ENCODE measurements at regions not wholly inside any gene's neighbourhood (a gene's known extent, or its start where the extent isn't known, plus 50 kb on each side); places are given as distances from the start of the nearest gene placed in this dataset.

GRCh38 chr18:78396077-78396476 lies 583.5 kb upstream of the SALL3 start:
- DNase-seq = no peak

DNA sequence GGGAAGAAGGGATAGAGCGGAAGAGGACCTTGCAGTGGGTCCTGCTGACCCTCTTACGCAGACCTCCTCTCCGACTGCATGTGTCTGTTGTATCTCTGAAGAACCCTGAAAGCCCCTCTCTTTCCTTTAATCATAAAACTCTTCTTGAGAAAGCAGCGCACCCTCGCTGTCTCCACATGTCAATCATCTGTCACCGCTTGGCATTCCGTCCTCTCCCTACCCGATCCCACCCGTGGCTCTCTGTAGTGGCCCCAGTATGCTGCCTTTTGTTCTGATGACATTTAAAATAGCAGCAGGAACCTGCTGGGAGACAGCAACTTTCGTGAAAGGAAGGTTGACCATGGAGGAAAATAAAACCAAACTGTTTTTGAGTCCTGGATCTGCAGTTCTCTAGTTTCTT lies 582.9 kb upstream of the SALL3 start:
- DNase-seq = no peak

GRCh38 chr18:78399992-78400503 lies 579.6 kb upstream of the SALL3 start:
- no peak for DNase-seq

DNA sequence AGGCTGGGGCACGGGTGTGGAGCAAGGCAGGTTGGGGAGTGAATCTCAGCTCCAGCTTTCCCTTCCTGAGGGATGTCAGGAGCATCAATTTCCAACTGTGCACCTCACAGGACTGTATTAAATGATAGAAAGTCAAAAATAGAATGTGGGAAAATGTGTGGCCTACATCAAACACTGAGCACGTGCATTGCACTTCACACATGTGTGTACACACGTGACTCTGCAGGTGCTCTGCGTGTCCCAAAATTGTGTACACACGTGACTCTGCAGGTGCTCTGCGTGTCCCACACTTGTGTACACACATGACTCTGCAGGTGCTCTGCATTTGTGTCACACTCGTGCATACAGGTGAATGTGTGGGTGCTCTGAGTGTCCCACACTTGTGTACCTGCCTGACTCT lies 577.2 kb upstream of the SALL3 start:
- DNase-seq = no peak

- DNase-seq = no peak
These were observed 576.7 kb upstream of the SALL3 start for GRCh38 chr18:78402966-78403365.

- no peak for DNase-seq
These were observed 576.2 kb upstream of the SALL3 start for GRCh38 chr18:78403371-78403770.

GRCh38 chr18:78405763-78406162 lies 573.9 kb upstream of the SALL3 start:
- no peak for DNase-seq

GRCh38 chr18:78406743-78407465 lies 572.7 kb upstream of the SALL3 start:
- no peak for DNase-seq

DNA sequence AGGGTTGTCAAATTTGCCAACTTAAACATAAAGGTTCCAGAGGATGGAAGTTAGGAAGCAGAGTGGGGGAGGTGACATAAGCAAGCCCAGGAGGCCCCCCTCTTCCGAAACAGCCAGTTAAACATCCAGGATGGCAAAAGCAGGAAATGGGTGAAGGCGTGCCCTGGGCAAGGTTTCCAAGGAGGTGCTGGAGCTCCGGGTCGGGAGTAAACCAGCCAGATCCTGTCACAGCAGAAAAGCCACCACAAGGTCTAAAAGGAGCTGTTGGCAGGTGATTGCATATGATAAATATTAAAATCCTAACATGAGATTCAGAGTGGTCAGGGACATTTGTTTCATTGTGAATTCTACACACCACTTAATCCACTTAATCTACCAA lies 572.2 kb upstream of the SALL3 start:
- no peak for DNase-seq

DNA sequence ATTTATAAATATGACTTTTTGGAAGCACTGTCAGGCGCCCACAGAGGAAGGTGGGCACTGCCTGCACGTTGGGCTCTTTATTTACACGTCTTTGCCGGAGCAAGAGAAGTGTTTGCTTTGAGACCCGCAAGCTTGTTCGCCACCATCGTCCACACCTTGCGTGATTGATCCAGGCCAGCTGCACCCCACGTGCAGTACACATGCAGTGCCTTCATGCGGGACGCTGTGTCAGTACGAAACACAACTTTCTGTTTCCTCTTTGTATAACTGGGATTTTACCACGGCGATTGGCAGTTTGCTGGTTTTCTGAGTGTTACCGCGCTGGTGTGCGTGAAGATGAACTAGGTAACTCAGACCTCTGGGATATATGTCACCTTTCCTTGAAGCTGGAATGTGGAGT lies 571.0 kb upstream of the SALL3 start:
- no peak for DNase-seq

- DNase-seq = no peak
These were observed 569.4 kb upstream of the SALL3 start for GRCh38 chr18:78410094-78410786.

GRCh38 chr18:78411539-78411938 lies 568.1 kb upstream of the SALL3 start:
- no peak for DNase-seq

DNA sequence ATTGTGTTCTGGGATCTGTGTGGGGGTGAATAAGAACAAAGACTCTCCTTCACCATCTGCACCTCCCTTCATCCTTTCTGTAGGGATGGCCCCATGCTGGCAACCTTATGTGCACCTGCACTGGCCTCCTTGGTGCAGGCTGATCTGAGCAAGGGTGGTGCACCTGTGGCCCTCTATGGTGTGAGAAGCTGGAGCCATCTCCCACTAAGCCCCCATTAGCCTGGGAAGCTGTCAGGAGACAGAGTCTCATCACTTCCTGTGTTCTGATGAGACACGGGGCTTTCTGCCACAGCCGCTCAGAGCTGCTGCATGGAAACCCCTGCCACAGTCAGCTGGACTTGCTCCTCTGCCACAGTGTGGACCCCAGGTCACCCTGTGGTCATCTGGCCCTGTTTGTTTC lies 565.3 kb upstream of the SALL3 start:
- DNase-seq = no peak

GRCh38 chr18:78416853-78417252 lies 562.8 kb upstream of the SALL3 start:
- no peak for DNase-seq

DNA sequence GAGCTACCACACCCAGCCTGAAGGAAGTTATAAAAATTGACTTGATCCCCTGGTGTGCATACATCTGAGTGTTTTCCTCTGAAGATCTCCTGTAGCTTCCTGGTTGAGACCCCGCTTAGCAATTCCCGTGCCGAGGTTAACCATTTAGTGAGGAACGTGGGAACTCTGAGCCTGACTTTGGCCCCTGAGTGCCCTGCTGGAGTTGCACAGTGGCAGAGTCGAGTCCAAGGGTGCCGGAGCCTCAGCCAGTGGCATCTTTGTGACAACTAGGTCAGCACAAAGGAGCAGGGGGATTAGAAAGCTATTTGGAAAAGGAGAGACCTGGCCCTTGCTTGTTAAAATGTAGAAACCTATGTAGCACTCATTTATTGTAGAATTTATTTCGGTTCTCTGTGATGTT lies 561.2 kb upstream of the SALL3 start:
- no peak for DNase-seq

GRCh38 chr18:78419171-78419570 lies 560.4 kb upstream of the SALL3 start:
- DNase-seq = no peak

GRCh38 chr18:78420116-78420515 lies 559.5 kb upstream of the SALL3 start:
- no peak for DNase-seq

DNA sequence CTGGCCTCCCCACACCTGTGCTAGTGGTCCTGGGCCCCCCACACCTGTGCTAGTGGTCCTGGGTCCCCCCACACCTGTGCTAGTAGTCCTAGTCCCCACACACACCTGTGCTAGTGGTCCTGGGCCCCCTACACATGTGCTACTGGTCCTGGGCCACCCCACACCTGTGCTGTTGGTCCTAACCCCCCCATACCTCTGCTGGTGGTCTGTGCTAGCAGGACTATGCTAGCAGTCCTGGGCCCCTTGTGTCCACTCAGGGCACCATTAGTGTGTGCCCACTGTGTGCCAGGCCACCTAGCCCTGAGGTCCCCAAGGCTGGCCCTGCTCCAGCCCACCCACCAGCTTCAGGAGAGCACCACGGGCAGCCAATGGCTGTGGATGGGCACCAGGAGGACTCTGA lies 558.2 kb upstream of the SALL3 start:
- no peak for DNase-seq

GRCh38 chr18:78422336-78422735 lies 557.3 kb upstream of the SALL3 start:
- DNase-seq = no peak

DNA sequence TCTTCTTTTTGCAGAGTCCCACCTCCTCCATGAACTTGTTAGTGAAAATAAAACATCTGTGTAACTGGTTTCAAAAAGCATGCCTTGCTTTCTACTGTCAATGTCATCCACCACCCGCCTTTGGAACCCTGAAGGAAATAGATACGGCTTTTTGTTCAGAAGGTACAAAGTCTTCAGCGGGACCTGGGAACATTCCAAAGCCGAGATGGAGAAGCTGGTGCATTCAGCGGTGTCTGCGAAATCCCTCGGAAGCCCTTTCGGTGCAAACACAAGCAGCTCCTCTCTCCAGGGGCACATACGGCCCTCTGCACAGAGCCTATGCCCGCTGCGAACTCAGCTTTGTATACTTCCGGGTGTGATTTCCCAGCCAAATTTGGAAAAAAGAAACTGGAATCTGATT lies 555.8 kb upstream of the SALL3 start:
- no peak for DNase-seq

DNA sequence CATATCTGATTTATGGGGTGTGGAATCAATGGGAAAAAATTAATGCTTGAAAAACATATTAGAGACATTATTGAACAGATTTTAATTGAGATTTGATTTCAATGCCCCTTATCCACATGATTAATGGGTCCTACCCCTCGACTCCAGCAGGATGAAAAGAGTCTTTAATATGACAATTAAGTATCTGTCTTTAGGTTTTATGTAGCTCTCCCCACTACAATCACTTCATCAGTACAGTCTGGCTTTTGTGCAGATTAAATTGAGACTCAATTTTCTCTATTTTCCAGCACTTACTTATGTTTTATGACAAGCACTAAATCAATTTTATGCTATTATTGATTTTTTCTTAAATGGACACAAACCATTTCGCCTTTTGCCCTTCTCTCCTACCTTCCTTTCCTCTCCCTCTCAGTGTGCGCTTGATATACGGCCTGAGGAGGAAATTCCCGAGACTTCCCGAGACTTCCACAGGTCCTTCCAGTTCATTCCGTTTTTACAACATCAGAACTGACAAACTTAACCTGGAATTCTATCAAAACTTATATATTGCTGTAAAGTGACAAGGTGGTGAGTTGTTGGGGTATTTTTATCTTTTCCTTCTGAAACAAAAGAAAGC lies 555.1 kb upstream of the SALL3 start:
- DNase-seq = no peak

DNA sequence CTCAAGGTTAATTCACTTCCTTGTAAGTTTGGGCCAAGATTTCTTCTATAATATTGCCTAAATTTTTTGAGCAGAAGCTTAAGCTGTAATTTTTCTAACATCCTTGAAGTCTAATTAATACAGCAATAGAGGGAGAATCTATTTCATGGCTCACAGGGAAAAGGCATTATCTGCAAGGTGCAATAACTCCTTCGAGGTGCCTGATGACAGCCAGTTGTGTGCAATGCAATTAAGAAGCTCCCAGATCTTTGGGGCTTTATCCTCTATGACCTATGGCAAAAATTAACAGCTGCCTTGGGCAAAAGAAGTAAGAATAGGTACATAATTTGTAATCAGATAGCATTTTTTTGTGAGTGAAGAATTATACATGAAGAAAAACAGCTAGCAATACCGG lies 554.6 kb upstream of the SALL3 start:
- no peak for DNase-seq

DNA sequence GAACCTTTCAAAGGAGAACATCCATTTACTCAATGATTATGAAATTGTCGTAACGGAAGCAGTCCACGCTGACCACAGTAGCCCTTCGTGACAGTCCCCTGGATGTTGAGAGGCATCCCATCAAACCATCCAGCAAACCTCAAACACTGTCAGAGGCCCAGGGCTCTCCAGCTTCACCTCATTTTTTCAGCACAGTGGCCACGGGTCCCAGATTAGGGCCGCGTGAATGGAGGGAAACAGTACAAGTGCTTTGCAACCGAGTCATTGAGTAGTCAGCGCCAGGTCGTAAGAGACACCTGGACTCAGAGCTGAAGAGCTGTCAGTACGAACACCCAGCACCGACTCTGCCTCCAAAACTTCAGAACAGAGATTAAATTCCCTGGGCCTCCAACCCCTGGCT lies 552.5 kb upstream of the SALL3 start:
- DNase-seq = no peak

Measured in fibroblast of skin of right biceps (primary cell).